ENCODE measurements at regions not wholly inside any gene's neighbourhood (a gene's known extent, or its start where the extent isn't known, plus 50 kb on each side); places are given as distances from the start of the nearest gene placed in this dataset.
"Not testable (repeated sequence)": the region's sequence is repeated elsewhere in the genome, so short reads cannot be mapped to it uniquely, and the experiment has no call there.

GRCh38 chrX:91627194-91627593 lies 152.0 kb upstream of the PCDH11X start:
- H3K27ac ChIP-seq; H3K4me2 ChIP-seq; FAIRE-seq; ATAC-seq; H3K9me3 ChIP-seq; H3K4me1 ChIP-seq; CTCF ChIA-PET; H3K4me3 ChIP-seq; DNase-seq (ENCODE audit: low read depth in 1 of 2, low spot score in 1 of 2); POLR2A ChIA-PET: not testable (repeated sequence)
- WGBS (ENCODE audit: missing lambda C conversion rate): 35% methylated on average over 9 of the region's 19 CpGs

GRCh38 chrX:91639230-91639629 lies 139.9 kb upstream of the PCDH11X start:
- ATAC-seq; H3K4me3 ChIP-seq; DNase-seq (ENCODE audit: low read depth in 1 of 2, low spot score in 1 of 2); H3K27ac ChIP-seq; H3K4me2 ChIP-seq; H3K4me1 ChIP-seq; CTCF ChIA-PET; H3K9me3 ChIP-seq; POLR2A ChIA-PET: not testable (repeated sequence)
- FAIRE-seq: peak; percentile 96
- 0% methylated on average over 1 of the region's 1 CpG for WGBS (ENCODE audit: missing lambda C conversion rate)

All from A549 (cell line).